ENCODE measurements at regions not wholly inside any gene's neighbourhood (a gene's known extent, or its start where the extent isn't known, plus 50 kb on each side); places are given as distances from the start of the nearest gene placed in this dataset.

DNA sequence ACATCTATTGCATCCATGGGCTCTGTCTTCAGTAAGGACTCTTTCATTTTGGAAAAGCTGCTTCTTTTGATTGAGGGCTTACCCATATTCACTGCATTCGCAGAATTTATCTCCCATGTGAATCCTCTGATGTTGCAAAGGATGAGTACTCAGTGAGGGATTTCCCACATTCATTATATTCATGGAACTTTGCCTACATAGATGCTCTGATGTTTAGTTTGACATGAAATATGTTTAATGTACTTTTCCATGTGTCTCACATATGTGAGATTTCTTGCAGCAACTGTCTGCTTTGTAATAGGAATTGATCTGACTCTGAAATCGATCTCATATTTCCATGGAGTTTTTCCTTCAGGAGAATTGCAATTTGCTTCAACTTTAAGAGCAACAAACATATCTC lies 1699.6 kb upstream of the FLRT2 start:
- TF ChIP-seq, protein P1, sequence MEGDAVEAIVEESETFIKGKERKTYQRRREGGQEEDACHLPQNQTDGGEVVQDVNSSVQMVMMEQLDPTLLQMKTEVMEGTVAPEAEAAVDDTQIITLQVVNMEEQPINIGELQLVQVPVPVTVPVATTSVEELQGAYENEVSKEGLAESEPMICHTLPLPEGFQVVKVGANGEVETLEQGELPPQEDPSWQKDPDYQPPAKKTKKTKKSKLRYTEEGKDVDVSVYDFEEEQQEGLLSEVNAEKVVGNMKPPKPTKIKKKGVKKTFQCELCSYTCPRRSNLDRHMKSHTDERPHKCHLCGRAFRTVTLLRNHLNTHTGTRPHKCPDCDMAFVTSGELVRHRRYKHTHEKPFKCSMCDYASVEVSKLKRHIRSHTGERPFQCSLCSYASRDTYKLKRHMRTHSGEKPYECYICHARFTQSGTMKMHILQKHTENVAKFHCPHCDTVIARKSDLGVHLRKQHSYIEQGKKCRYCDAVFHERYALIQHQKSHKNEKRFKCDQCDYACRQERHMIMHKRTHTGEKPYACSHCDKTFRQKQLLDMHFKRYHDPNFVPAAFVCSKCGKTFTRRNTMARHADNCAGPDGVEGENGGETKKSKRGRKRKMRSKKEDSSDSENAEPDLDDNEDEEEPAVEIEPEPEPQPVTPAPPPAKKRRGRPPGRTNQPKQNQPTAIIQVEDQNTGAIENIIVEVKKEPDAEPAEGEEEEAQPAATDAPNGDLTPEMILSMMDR (IDR thresholded peaks at IDR 0.05): no peak
- TF ChIP-seq ZFX (IDR thresholded peaks at IDR 0.05; ENCODE audit: borderline replicate concordance): no peak

Measured in 22Rv1 (cell line).